BJ (cell line): ENCODE measurements at regions not wholly inside any gene's neighbourhood (a gene's known extent, or its start where the extent isn't known, plus 50 kb on each side); places are given as distances from the start of the nearest gene placed in this dataset.

Experiments
- CTCF ChIA-PET: fragments of 350-600 bp; formaldehyde crosslinking; extraction: SDS; loops from one replicate; lab custom pipeline; 2021; ENCODE audit warnings: antibody characterized with exemption, inconsistent platforms; lab: Yijun Ruan, JAX
- POLR2A ChIA-PET: fragments of 300-600 bp; sonication (Branson Sonifier 250); formaldehyde crosslinking; extraction: SDS; loops from one replicate; lab custom pipeline; 2021; ENCODE audit warnings: antibody characterized with exemption; lab: Charles Lee
- DNase-seq: peaks from one replicate; pipeline ENCODE4 v3.0.0-alpha.2; 2011; ENCODE audit warnings: low read depth
- H3K27me3 ChIP-seq: 2 replicates; pipeline ENCODE4 v1.6.0; 2011; ENCODE audit warnings: low read length; ENCODE audit not compliant: control insufficient read depth, insufficient read depth
- H3K36me3 ChIP-seq: 2 replicates; pipeline ENCODE4 v1.5.1; 2011; ENCODE audit warnings: low read length; ENCODE audit not compliant: control insufficient read depth, insufficient read depth
- H3K4me3 ChIP-seq: 2 replicates; pipeline ENCODE4 v1.5.1; 2011; ENCODE audit warnings: low read depth, mild to moderate bottlenecking, control low read depth, low read length
- CTCF ChIP-seq: IDR thresholded peaks from 2 replicates; pipeline ENCODE4 v1.5.1; 2011; ENCODE audit warnings: low read depth, mild to moderate bottlenecking, control low read depth, inconsistent platforms, low read length, moderate library complexity; ENCODE audit not compliant: insufficient read depth

DNA sequence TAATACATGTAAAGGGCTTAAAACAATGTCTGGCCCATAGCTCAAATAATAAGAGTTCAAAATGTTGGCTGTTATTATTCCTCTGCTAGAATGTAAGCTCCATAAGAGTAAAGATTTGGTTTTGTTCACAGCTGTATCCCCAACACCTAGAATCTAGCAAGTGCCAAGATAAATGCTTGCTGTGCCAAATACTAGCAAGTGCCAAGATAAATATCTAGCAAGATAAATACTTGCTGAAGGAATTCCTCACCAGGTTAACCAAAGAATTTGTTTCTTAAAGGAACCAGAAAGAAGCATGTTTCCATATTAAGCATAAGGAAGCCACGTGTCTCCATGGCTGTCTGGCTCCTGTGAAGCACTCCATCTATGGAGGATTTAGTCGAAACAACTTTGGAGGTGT, 235.2 kb upstream of the SP4 start:
- Histone ChIP-seq H3K4me3 (no peak overlapping the region), H3K36me3 (no peaks in the 10 kb centered on the region), H3K27me3 (no peaks in the 10 kb centered on the region)
- no peak for TF ChIP-seq CTCF
- DNase-seq = no peak
- CTCF ChIA-PET = interaction anchor here (0.7 kb wide), 1 partner anchor 722 kb away, joined by 5 read pairs; no protein-coding TSS in a partner anchor
- POLR2A ChIA-PET = no interaction called here

GRCh38 chr7:21193895-21194294, 234.0 kb upstream of the SP4 start:
- no peaks in the 10 kb centered on the region for H3K27me3 ChIP-seq
- no peak overlapping the region for H3K4me3 ChIP-seq
- H3K36me3 ChIP-seq = no peaks in the 10 kb centered on the region
- ChIA-PET POLR2A (no interaction called here), CTCF (interaction anchor here (0.6 kb wide), 1 partner anchor 384 kb away, joined by 3 read pairs; no protein-coding TSS in a partner anchor)
- TF ChIP-seq CTCF = no peak
- no peak for DNase-seq

- H3K27me3 ChIP-seq = no peaks in the 10 kb centered on the region
- TF ChIP-seq CTCF = no peak
- no peaks in the 10 kb centered on the region for H3K36me3 ChIP-seq
- POLR2A ChIA-PET = no interaction called here
- CTCF ChIA-PET = no interaction called here
- DNase-seq = no peak
- no peak overlapping the region for H3K4me3 ChIP-seq
These were observed 232.9 kb upstream of the SP4 start for GRCh38 chr7:21194936-21195335.

DNA sequence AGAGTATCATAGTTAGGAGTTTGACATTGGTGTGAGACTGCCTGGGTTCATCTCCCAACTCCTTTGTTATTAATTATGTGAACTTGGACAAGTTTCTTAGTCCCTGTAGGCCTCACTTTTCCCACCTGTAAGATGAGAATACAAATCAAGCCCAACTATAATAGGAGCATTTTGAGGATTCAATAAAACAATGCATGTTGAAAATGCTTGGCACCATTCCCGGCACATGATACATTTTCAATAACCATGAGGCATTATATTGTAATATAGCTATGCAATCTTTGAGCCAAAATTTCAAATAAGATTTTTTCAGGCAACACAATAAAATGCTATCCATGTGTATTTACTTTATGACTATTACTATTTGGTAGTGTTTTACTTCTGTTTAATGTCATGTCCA, 229.0 kb upstream of the SP4 start:
- ChIA-PET CTCF (no interaction called here), POLR2A (no interaction called here)
- no peaks in the 10 kb centered on the region for H3K36me3 ChIP-seq
- no peak overlapping the region for H3K4me3 ChIP-seq
- no peaks in the 10 kb centered on the region for H3K27me3 ChIP-seq
- TF ChIP-seq CTCF = no peak
- no peak for DNase-seq

- no peak for TF ChIP-seq CTCF
- H3K4me3 ChIP-seq = no peak overlapping the region
- DNase-seq = no peak
- POLR2A ChIA-PET = no interaction called here
- H3K27me3 ChIP-seq = no peaks in the 10 kb centered on the region
- CTCF ChIA-PET = no interaction called here
- no peaks in the 10 kb centered on the region for H3K36me3 ChIP-seq
These were observed 227.4 kb upstream of the SP4 start for GRCh38 chr7:21200503-21200902.
